ENCODE measurements at regions not wholly inside any gene's neighbourhood (a gene's known extent, or its start where the extent isn't known, plus 50 kb on each side); places are given as distances from the start of the nearest gene placed in this dataset.

- TF ChIP-seq MTA3 (IDR thresholded peaks at IDR 0.05; ENCODE audit: borderline replicate concordance, low read length), result no peak
- TF ChIP-seq MLLT1 (IDR thresholded peaks at IDR 0.05), result no peak
- no peak for TF ChIP-seq SUPT20H (IDR thresholded peaks at IDR 0.05; ENCODE audit: borderline replicate concordance, control insufficient read depth, low read depth, low read length)
- no peak for TF ChIP-seq BACH1 (IDR thresholded peaks at IDR 0.05; ENCODE audit: borderline replicate concordance)
- TF ChIP-seq RAD51 (IDR thresholded peaks at IDR 0.05), result no peak
- no peak for TF ChIP-seq YY1 (IDR thresholded peaks at IDR 0.05; ENCODE audit: low read depth, low read length)
- no peak for TF ChIP-seq CHD4 (IDR thresholded peaks at IDR 0.05)
- no peak for TF ChIP-seq SUZ12 (IDR thresholded peaks at IDR 0.05; ENCODE audit: unreplicated experiment)
- TF ChIP-seq MTA2 (IDR thresholded peaks at IDR 0.05; ENCODE audit: low read depth), result 0 out of 2 replicates have a peak, but pooled peaks have one; percentile 59
- no peak for TF ChIP-seq IRF5 (IDR thresholded peaks at IDR 0.05; ENCODE audit: borderline replicate concordance)
- no peak for TF ChIP-seq MXI1 (IDR thresholded peaks at IDR 0.05; ENCODE audit: low read depth, low read length)
- TF ChIP-seq ZBTB4 (CRISPR knock-in tag; IDR thresholded peaks at IDR 0.05), result no peak
- no peak for TF ChIP-seq HDGF (IDR thresholded peaks at IDR 0.05)
- TF ChIP-seq IKZF2 (IDR thresholded peaks at IDR 0.05), result peak; percentile 82 to 84; a peak in 3 of 4 replicates
- peak; percentile 75 for TF ChIP-seq IKZF1 (conservative IDR thresholded peaks at IDR 0.05)
- no peak for TF ChIP-seq ZNF217 (IDR thresholded peaks at IDR 0.05)
- TF ChIP-seq PAX5 (IDR thresholded peaks at IDR 0.05; ENCODE audit: borderline replicate concordance, low read depth, low read length), result no peak
- TF ChIP-seq PRDM15 (CRISPR knock-in tag; IDR thresholded peaks at IDR 0.05), result no peak
- peak; percentile 14; the same call in 1 of the 2 replicates for TF ChIP-seq ATF7 (IDR thresholded peaks at IDR 0.05; ENCODE audit: low read depth)
- TF ChIP-seq ETV6 (conservative IDR thresholded peaks at IDR 0.05 in 1 of 2, IDR thresholded peaks at IDR 0.05 in 1 of 2; ENCODE audit: borderline replicate concordance in 1 of 2, low read depth in 1 of 2), result peak in 1 of 2 experiments; percentile 36; a peak in 1 of 4 replicates
- TF ChIP-seq RAD21 (IDR thresholded peaks at IDR 0.05; ENCODE audit: insufficient read depth, low read depth, low read length), result no peak
- TF ChIP-seq BMI1 (IDR thresholded peaks at IDR 0.05; ENCODE audit: borderline replicate concordance), result no peak
Observed at GRCh38 chr11:27837895-27838563, 137.8 kb upstream of the BDNF start (continued).
